Mucosa of descending colon (tissue), 3 donors: ENCODE measurements at regions not wholly inside any gene's neighbourhood (a gene's known extent, or its start where the extent isn't known, plus 50 kb on each side); places are given as distances from the start of the nearest gene placed in this dataset.

ENCODE experiments used
- ATAC-seq: fragments of 200-7000 bp; cut with Tn5 transposase; one replicate; pipeline ENCODE4 v1.9.1; 2020; ENCODE audit warnings: mild to moderate bottlenecking, moderate library complexity
- DNase-seq, 3 donors: peaks; one replicate each; pipeline ENCODE4 v3.0.0-alpha.2; 2020
- H3K36me3 ChIP-seq: fragments of 200-600 bp; one replicate; pipeline ENCODE4 v1.8.0; 2021; ENCODE audit warnings: low read depth, mild to moderate bottlenecking
- H3K4me1 ChIP-seq: fragments of 200-600 bp; one replicate; pipeline ENCODE4 v1.8.0; 2021; ENCODE audit warnings: low read depth, mild to moderate bottlenecking
- H3K4me3 ChIP-seq: fragments of 200-600 bp; one replicate; pipeline ENCODE4 v1.8.0; 2021; ENCODE audit warnings: mild to moderate bottlenecking
- H3K9me3 ChIP-seq: fragments of 200-600 bp; one replicate; pipeline ENCODE4 v1.8.0; 2021; ENCODE audit warnings: mild to moderate bottlenecking
- intact Hi-C, 2 donors: fragments of 100-400 bp; cut with DNase I in 1 of 2; cut with micrococcal nuclease in 1 of 2; formaldehyde crosslinking; loops; one replicate each; pipeline versions ENCODE4 v1.11.0 to v1.11.1; 2022; cut with DNase I, micrococcal nuclease
- TF ChIP-seq, protein P1 (sequence below): fragments of 200-600 bp; IDR thresholded peaks from one replicate; pipeline ENCODE4 v1.8.0; 2022; ENCODE audit warnings: antibody characterized with exemption, mild to moderate bottlenecking
- donor health status: DM: no; HTN: no; CAD: no; lungs with moderate emphysema.
- donor health status: DM: no; HTN: no; CAD: no.
- donor health status: DM: no; HTN: yes; CAD: no.

- ATAC-seq = no peak
- H3K36me3 ChIP-seq = no peaks in the 10 kb centered on the region
- DNase-seq = no peak
- peaks cover 52% of the 10 kb centered on the region for H3K9me3 ChIP-seq
- H3K4me1 ChIP-seq = no peaks in the 10 kb centered on the region
- no peak overlapping the region for H3K4me3 ChIP-seq
- TF ChIP-seq, protein P1, sequence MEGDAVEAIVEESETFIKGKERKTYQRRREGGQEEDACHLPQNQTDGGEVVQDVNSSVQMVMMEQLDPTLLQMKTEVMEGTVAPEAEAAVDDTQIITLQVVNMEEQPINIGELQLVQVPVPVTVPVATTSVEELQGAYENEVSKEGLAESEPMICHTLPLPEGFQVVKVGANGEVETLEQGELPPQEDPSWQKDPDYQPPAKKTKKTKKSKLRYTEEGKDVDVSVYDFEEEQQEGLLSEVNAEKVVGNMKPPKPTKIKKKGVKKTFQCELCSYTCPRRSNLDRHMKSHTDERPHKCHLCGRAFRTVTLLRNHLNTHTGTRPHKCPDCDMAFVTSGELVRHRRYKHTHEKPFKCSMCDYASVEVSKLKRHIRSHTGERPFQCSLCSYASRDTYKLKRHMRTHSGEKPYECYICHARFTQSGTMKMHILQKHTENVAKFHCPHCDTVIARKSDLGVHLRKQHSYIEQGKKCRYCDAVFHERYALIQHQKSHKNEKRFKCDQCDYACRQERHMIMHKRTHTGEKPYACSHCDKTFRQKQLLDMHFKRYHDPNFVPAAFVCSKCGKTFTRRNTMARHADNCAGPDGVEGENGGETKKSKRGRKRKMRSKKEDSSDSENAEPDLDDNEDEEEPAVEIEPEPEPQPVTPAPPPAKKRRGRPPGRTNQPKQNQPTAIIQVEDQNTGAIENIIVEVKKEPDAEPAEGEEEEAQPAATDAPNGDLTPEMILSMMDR = no peak
- intact Hi-C loops = no loop called here
Observed at GRCh38 chr6:164546263-164546662, 763.1 kb downstream of the C6orf118 start.

DNA sequence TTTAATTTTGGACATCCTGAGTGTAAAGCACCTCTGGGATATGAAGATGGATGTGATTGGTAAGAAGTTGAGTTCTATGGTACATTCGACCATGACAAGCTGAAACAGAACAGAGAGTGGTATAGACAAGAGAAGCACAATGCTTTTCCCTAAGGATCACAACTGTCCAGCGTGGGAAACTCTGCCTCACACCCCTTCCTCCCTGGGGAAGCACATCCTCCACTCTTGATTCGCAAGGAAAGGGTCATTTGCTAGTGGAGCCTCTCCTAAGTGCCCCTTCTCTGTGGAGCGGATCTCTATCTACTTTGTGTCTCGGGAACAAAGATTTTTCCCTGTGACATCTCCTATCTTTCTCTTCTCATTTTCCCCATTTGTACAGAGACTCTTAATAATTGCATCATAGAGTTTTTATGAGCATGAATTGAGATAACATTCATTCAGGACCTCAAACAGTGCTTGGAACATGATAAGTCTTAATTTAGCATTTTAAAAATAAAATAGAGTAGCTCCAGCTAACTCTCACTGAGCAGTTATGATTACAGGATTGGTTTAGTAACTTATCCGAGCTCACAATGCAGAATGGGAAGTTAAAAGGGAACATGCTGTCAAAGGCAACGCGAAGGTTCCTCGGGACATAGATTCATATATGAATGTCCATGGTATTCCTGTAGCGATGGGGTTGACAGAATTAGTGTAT lies 775.2 kb downstream of the C6orf118 start:
- DNase-seq (no peak), ATAC-seq (no peak)
- no peaks in the 10 kb centered on the region for H3K4me1 ChIP-seq
- intact Hi-C loops = no loop called here
- TF ChIP-seq, protein P1 = no peak
- no peaks in the 10 kb centered on the region for H3K36me3 ChIP-seq
- H3K9me3 ChIP-seq = peaks cover 46% of the 10 kb centered on the region
- H3K4me3 ChIP-seq = no peak overlapping the region

GRCh38 chr6:164533045-164533362 lies 776.4 kb downstream of the C6orf118 start:
- intact Hi-C loops = no loop called here
- Histone ChIP-seq H3K4me3 (no peak overlapping the region), H3K4me1 (no peaks in the 10 kb centered on the region), H3K36me3 (no peaks in the 10 kb centered on the region), H3K9me3 (peaks cover 44% of the 10 kb centered on the region)
- TF ChIP-seq, protein P1 = no peak
- DNase-seq = no peak
- no peak for ATAC-seq

DNA sequence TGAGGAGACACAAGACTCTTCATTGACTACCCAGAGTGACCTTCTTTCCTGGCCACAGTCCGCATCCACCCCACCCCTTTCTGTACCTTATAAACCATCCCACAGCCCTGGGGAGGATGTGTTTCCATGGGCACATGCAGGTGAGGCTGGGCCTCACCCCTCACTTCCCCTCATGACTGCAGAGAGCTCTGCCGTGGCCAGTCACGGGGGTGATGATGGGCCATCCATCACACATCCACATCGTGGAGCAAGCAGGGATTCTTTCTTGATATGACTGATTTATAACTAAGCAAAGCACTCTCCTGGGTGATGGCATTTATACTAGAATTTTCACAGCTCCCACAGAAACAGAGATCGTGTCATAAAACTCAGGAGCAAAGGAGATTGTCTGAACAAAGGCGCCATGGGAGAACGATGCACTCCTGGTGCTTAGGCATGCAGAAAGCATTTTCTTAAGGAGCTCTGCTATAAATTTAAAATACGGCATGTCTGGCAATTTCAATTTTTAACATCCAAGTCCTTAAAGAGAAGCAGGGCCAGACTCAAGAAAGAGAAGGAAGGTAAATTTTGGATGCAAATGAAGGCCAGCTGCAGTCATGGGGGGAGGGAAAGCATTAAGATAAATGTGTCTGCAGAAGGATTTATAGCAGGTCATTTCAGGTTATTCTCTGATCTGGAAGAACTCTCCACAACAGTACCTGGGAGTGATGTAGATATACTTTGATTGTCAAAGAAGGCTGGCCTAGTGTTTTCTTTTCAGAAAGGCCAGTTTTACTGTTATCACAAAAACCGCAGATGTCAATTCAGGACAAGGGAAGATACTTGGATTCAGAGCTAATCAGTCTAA lies 777.0 kb downstream of the C6orf118 start:
- no peak for DNase-seq
- ATAC-seq = no peak
- no peak overlapping the region for H3K4me3 ChIP-seq
- H3K36me3 ChIP-seq = no peaks in the 10 kb centered on the region
- peaks cover 39% of the 10 kb centered on the region for H3K9me3 ChIP-seq
- H3K4me1 ChIP-seq = no peaks in the 10 kb centered on the region
- TF ChIP-seq, protein P1 = no peak
- intact Hi-C loops = no loop called here

GRCh38 chr6:164531736-164532135 lies 777.7 kb downstream of the C6orf118 start:
- intact Hi-C loops = no loop called here
- no peak for DNase-seq
- Histone ChIP-seq H3K4me1 (no peaks in the 10 kb centered on the region), H3K36me3 (no peaks in the 10 kb centered on the region), H3K4me3 (no peak overlapping the region), H3K9me3 (peaks cover 36% of the 10 kb centered on the region)
- no peak for ATAC-seq
- TF ChIP-seq, protein P1 = no peak
